ENCODE measurements at regions not wholly inside any gene's neighbourhood (a gene's known extent, or its start where the extent isn't known, plus 50 kb on each side); places are given as distances from the start of the nearest gene placed in this dataset.

- TF ChIP-seq CTCF (conservative IDR thresholded peaks at IDR 0.05; ENCODE audit: low read depth, low read length) (no peak), EZH2 (IDR thresholded peaks at IDR 0.05; ENCODE audit: borderline replicate concordance, low read depth, low read length, poor library complexity, severe bottlenecking) (no peak)
Measured at GRCh38 chr4:183772361-183772760, 113.3 kb downstream of the TRAPPC11 start.
